GM12878 (cell line): ENCODE measurements at regions not wholly inside any gene's neighbourhood (a gene's known extent, or its start where the extent isn't known, plus 50 kb on each side); places are given as distances from the start of the nearest gene placed in this dataset.

Experiments used
- ATAC-seq: fragments of 200-7000 bp; cut with Tn5 transposase; 3 replicates; pipeline ENCODE4 v1.9.1; 2020; ENCODE audit warnings: mild to moderate bottlenecking, moderate library complexity
- BruUV-seq: library from RNA; stranded (reverse); fragments of 400-500 nt; replicated peaks from 2 replicates; lab custom pipeline; 2021; lab: Mats Ljungman, UMichigan
- CTCF ChIA-PET: fragments of 300-600 bp; sonication (Branson Sonifier 250); formaldehyde crosslinking; extraction: SDS; loops from one replicate; lab custom pipeline; 2021; ENCODE audit warnings: inconsistent platforms; lab: Yijun Ruan, JAX
- POLR2A ChIA-PET: fragments of 350-600 bp; formaldehyde crosslinking; extraction: SDS; loops from one replicate; lab custom pipeline; 2021; ENCODE audit warnings: inconsistent platforms; lab: Charles Lee
- RAD21 ChIA-PET: fragments of 300-600 bp; sonication (Branson Sonifier 250); formaldehyde crosslinking; loops from one replicate; lab custom pipeline; 2023; ENCODE audit warnings: antibody characterized with exemption; ENCODE audit not compliant: unreplicated experiment; lab: Charles Lee
- SMC1A ChIA-PET: fragments of 300-600 bp; sonication (Branson Sonifier 250); formaldehyde crosslinking; loops from one replicate; lab custom pipeline; 2023; ENCODE audit not compliant: unreplicated experiment, uncharacterized antibody; lab: Charles Lee
- DNase-seq: peaks from one replicate; pipeline ENCODE4 v3.0.0-alpha.2; 2011; ENCODE audit warnings: low read depth, low spot score
- FAIRE-seq: peaks from 3 replicates; lab custom pipeline; 2011; peaks lifted over from hg19 to GRCh38; lab: Jason Lieb, UNC
- H2AFZ ChIP-seq: 2 replicates; pipeline ENCODE4 v1.6.0; 2011; ENCODE audit warnings: low read depth, low read length, control low read depth; ENCODE audit not compliant: control insufficient read depth
- H3K27ac ChIP-seq: 2 replicates; pipeline ENCODE4 v1.5.1; 2011; ENCODE audit warnings: control low read depth; ENCODE audit not compliant: control insufficient read depth, insufficient read depth
- H3K27me3 ChIP-seq, 2 experiments: replicated peaks in 1 of 2; 2 replicates each; pipeline versions ENCODE4 v1.6.0 to v1.6.1; 2011; ENCODE audit warnings: low read length in 1 of 2; ENCODE audit not compliant: control insufficient read depth in 2 of 2, insufficient read depth in 2 of 2
- H3K36me3 ChIP-seq, 2 experiments: 2 replicates each; pipeline ENCODE4 v1.5.1; 2011; ENCODE audit warnings: low read length in 1 of 2; ENCODE audit not compliant: control insufficient read depth in 2 of 2, insufficient read depth in 2 of 2
- H3K4me1 ChIP-seq: 2 replicates; pipeline ENCODE4 v1.6.1; 2011; ENCODE audit warnings: mild to moderate bottlenecking, low read length, moderate library complexity, mixed read lengths; ENCODE audit not compliant: control insufficient read depth, insufficient read depth
- H3K4me2 ChIP-seq: 2 replicates; pipeline ENCODE4 v1.6.0; 2011; ENCODE audit warnings: control low read depth; ENCODE audit not compliant: control insufficient read depth, insufficient read depth
- H3K4me3 ChIP-seq: fragments of 200-600 bp; sonication (generic); 2 replicates; pipeline ENCODE4 v1.5.1; 2016
- H3K79me2 ChIP-seq: 2 replicates; pipeline ENCODE4 v1.6.0; 2011; ENCODE audit warnings: low read length; ENCODE audit not compliant: control insufficient read depth, insufficient read depth
- H3K9ac ChIP-seq: 2 replicates; pipeline ENCODE4 v1.8.0; 2011; ENCODE audit warnings: low read length, control low read depth, mixed read lengths; ENCODE audit not compliant: control insufficient read depth, insufficient read depth
- H3K9me3 ChIP-seq: replicated peaks from 3 replicates; pipeline ENCODE4 v1.5.1; 2011; ENCODE audit warnings: mild to moderate bottlenecking, low read length; ENCODE audit not compliant: control insufficient read depth, insufficient read depth
- H4K20me1 ChIP-seq: 2 replicates; pipeline ENCODE4 v1.6.0; 2011; ENCODE audit not compliant: control insufficient read depth, insufficient read depth
- CREB1 ChIP-seq: IDR thresholded peaks from 2 replicates; pipeline ENCODE4 v1.6.1; 2012; ENCODE audit warnings: low read depth, mild to moderate bottlenecking, inconsistent platforms
- DPF2 ChIP-seq: fragments of 450-650 bp; IDR thresholded peaks from 2 replicates; pipeline ENCODE4 v1.6.1; 2017; ENCODE audit warnings: mild to moderate bottlenecking
- EED ChIP-seq: sonication (generic); IDR thresholded peaks from 2 replicates; pipeline ENCODE4 v1.6.1; 2016; ENCODE audit warnings: antibody characterized with exemption, low read depth
- GABPA ChIP-seq: IDR thresholded peaks from 2 replicates; pipeline ENCODE4 v1.6.1; 2014; ENCODE audit warnings: antibody characterized with exemption, low read depth, mild to moderate bottlenecking, inconsistent platforms
- IRF4 ChIP-seq: IDR thresholded peaks from 2 replicates; pipeline ENCODE4 v1.6.1; 2011; ENCODE audit warnings: low read depth, low read length
- MEF2A ChIP-seq: IDR thresholded peaks from 2 replicates; pipeline ENCODE4 v1.6.1; 2011; ENCODE audit warnings: low read depth, mild to moderate bottlenecking, low read length, moderate library complexity; ENCODE audit not compliant: insufficient read depth
- MYC ChIP-seq: IDR thresholded peaks from 2 replicates; pipeline ENCODE4 v1.6.1; 2011; ENCODE audit warnings: mild to moderate bottlenecking, low read length, moderate library complexity, inconsistent platforms; ENCODE audit not compliant: insufficient read depth, insufficient replicate concordance, insufficient read length, severe bottlenecking
- NFIC ChIP-seq: IDR thresholded peaks from 2 replicates; pipeline ENCODE4 v1.6.1; 2012; ENCODE audit warnings: low read depth, mild to moderate bottlenecking, inconsistent platforms, low read length, moderate library complexity
- PAX8 ChIP-seq: fragments of 450-650 bp; IDR thresholded peaks from 2 replicates; pipeline ENCODE4 v1.6.1; 2017; ENCODE audit warnings: mild to moderate bottlenecking, moderate library complexity
- SUPT20H ChIP-seq: IDR thresholded peaks from 2 replicates; pipeline ENCODE4 v1.6.1; 2011; ENCODE audit warnings: low read depth, mild to moderate bottlenecking, low read length, moderate library complexity, borderline replicate concordance; ENCODE audit not compliant: control insufficient read depth
- ZNF24 ChIP-seq: fragments of 450-650 bp; IDR thresholded peaks from 2 replicates; pipeline ENCODE4 v1.6.1; 2017; ENCODE audit warnings: antibody characterized with exemption, mild to moderate bottlenecking
- ZNF274 ChIP-seq: IDR thresholded peaks from one replicate; pipeline ENCODE4 v1.8.0; 2011; ENCODE audit not compliant: insufficient read length, insufficient read depth
- whole genome bisulfite sequencing: methylation state at CpG from one replicate; pipeline ENCODE4 v1.1.6; 2016; ENCODE audit warnings: low lambda C conversion rate; ENCODE audit not compliant: insufficient replicate concordance, insufficient coverage; ENCODE audit errors: missing lambda C conversion rate; 5-methylcytosine and 5-hydroxymethylcytosine counted together
- in situ Hi-C: fragments of 300-500 bp; cut with MboI; formaldehyde crosslinking; loops from 9 replicates; pipeline ENCODE4 v1.14.3; 2018; ENCODE audit warnings: mixed read lengths
- intact Hi-C: fragments of 100-400 bp; cut with micrococcal nuclease; formaldehyde crosslinking; loops from one replicate; pipeline ENCODE4 v1.14.2; 2022; ENCODE audit not compliant: unreplicated experiment
- TF ChIP-seq, protein P1 (sequence below): fragments of 450-650 bp; IDR thresholded peaks from 2 replicates; pipeline ENCODE4 v1.6.1; 2017; ENCODE audit warnings: mild to moderate bottlenecking, moderate library complexity
- TF ChIP-seq, protein P2 (sequence below): IDR thresholded peaks from 2 replicates; pipeline ENCODE4 v1.6.1; 2011; ENCODE audit warnings: mild to moderate bottlenecking, low read depth, low read length, moderate library complexity; ENCODE audit not compliant: insufficient replicate concordance
- TF ChIP-seq, protein P3 (sequence below): fragments of 450-650 bp; IDR thresholded peaks from 2 replicates; pipeline ENCODE4 v1.6.1; 2017; ENCODE audit warnings: low read depth, mild to moderate bottlenecking, moderate library complexity

DNA sequence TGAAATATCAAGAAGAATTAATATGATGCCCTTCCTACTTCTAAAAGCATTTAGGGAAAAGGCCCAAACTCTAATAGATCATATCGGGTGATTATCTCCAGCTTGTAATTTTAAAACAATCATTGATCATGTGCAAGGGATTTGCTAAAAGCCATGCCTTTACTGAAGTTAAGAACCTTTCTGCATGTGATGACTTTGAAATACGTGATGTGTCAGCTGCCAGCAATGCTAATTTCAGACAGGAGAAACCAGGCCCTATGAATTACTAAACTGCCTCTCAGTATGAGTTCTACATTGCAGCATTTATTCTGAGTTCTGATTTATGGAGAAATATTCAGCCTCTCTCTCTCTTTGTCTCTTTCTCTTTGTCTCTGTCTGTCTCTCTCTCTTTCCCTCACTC, 203.6 kb upstream of the AKR1E2 start:
- no peak for FAIRE-seq
- RAD21 ChIA-PET = no interaction called here
- 73% methylated on average over 2 of the region's 2 CpGs for WGBS
- POLR2A ChIA-PET = no interaction called here
- Histone ChIP-seq H3K36me3 (no peaks in the 10 kb centered on the region), H3K4me2 (no peak overlapping the region), H2AFZ (no peak overlapping the region), H3K27ac (no peak overlapping the region), H4K20me1 (no peaks in the 10 kb centered on the region), H3K79me2 (no peaks in the 10 kb centered on the region), H3K4me3 (no peak overlapping the region), H3K4me1 (no peaks in the 10 kb centered on the region), H3K9me3 (peaks cover 3% of the 10 kb centered on the region; the same call in 2 of the 3 replicates), H3K9ac (no peak overlapping the region), H3K27me3 (no peaks in the 10 kb centered on the region)
- in situ Hi-C loops (no loop called here), intact Hi-C loops (no loop called here)
- TF ChIP-seq, protein P1, sequence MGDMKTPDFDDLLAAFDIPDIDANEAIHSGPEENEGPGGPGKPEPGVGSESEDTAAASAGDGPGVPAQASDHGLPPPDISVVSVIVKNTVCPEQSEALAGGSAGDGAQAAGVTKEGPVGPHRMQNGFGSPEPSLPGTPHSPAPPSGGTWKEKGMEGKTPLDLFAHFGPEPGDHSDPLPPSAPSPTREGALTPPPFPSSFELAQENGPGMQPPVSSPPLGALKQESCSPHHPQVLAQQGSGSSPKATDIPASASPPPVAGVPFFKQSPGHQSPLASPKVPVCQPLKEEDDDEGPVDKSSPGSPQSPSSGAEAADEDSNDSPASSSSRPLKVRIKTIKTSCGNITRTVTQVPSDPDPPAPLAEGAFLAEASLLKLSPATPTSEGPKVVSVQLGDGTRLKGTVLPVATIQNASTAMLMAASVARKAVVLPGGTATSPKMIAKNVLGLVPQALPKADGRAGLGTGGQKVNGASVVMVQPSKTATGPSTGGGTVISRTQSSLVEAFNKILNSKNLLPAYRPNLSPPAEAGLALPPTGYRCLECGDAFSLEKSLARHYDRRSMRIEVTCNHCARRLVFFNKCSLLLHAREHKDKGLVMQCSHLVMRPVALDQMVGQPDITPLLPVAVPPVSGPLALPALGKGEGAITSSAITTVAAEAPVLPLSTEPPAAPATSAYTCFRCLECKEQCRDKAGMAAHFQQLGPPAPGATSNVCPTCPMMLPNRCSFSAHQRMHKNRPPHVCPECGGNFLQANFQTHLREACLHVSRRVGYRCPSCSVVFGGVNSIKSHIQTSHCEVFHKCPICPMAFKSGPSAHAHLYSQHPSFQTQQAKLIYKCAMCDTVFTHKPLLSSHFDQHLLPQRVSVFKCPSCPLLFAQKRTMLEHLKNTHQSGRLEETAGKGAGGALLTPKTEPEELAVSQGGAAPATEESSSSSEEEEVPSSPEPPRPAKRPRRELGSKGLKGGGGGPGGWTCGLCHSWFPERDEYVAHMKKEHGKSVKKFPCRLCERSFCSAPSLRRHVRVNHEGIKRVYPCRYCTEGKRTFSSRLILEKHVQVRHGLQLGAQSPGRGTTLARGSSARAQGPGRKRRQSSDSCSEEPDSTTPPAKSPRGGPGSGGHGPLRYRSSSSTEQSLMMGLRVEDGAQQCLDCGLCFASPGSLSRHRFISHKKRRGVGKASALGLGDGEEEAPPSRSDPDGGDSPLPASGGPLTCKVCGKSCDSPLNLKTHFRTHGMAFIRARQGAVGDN = no peak
- TF ChIP-seq MYC (no peak), ZNF274 (no peak), NFIC (no peak), PAX8 (no peak), IRF4 (no peak), CREB1 (no peak), DPF2 (no peak), SUPT20H (no peak), GABPA (no peak), EED (no peak), ZNF24 (no peak), MEF2A (no peak)
- TF ChIP-seq, protein P2, sequence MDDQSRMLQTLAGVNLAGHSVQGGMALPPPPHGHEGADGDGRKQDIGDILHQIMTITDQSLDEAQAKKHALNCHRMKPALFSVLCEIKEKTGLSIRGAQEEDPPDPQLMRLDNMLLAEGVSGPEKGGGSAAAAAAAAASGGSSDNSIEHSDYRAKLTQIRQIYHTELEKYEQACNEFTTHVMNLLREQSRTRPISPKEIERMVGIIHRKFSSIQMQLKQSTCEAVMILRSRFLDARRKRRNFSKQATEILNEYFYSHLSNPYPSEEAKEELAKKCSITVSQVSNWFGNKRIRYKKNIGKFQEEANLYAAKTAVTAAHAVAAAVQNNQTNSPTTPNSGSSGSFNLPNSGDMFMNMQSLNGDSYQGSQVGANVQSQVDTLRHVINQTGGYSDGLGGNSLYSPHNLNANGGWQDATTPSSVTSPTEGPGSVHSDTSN = no peak
- TF ChIP-seq, protein P3, sequence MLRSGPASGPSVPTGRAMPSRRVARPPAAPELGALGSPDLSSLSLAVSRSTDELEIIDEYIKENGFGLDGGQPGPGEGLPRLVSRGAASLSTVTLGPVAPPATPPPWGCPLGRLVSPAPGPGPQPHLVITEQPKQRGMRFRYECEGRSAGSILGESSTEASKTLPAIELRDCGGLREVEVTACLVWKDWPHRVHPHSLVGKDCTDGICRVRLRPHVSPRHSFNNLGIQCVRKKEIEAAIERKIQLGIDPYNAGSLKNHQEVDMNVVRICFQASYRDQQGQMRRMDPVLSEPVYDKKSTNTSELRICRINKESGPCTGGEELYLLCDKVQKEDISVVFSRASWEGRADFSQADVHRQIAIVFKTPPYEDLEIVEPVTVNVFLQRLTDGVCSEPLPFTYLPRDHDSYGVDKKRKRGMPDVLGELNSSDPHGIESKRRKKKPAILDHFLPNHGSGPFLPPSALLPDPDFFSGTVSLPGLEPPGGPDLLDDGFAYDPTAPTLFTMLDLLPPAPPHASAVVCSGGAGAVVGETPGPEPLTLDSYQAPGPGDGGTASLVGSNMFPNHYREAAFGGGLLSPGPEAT = no peak
- no TSS peak for BruUV-seq
- CTCF ChIA-PET = no interaction called here
- DNase-seq = no peak
- no peak for ATAC-seq
- SMC1A ChIA-PET = no interaction called here
